ENCODE measurements at regions not wholly inside any gene's neighbourhood (a gene's known extent, or its start where the extent isn't known, plus 50 kb on each side); places are given as distances from the start of the nearest gene placed in this dataset.
"Not testable (repeated sequence)": the region's sequence is repeated elsewhere in the genome, so short reads cannot be mapped to it uniquely, and the experiment has no call there.

DNA sequence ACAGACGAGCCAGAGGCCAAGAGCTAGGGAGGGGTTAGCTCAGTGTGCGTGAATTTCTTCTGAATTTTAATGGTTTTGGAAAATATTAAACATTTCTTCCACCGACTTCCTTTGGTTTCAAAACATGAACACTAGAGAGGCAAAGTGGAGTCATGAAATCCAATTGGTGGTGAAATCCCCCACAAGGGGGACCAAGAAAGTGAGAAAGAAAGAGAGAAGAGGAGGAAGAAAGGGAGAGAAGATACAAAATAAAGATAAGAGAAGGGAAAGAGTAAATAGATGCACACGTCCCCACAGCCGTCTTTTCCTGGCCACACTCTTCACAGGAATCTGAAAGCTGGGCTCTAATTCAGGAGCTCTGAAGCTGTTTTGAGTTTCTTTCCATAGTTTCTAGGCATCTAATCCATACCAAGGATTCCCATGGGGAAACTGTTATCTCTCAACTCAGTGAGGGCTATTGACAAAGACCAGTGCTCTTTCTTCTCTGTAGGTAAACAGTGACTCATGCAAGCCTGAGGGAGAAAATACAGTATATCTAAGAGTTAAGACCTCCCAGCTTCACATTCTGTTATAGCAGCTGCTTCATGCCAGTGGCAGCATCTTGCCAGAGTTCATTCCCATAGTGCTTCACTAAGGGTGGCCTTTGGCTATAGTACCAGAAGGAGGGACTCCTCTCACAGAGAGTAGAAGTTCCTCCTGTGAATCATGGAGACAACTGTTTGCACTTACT is 115.8 kb upstream of the LIFR start:
- H3K27ac ChIP-seq (ENCODE audit: low read depth in 2 of 2, low read length in 1 of 2) = no peak overlapping the region
- WGBS, 2 donors = 73% methylated on average over 5 of the region's 5 CpGs
- H3K4me3 ChIP-seq (ENCODE audit: low read depth in 1 of 2, low read length in 2 of 2) = no peak overlapping the region
- H3K36me3 ChIP-seq (ENCODE audit: control insufficient read depth in 2 of 2, insufficient read depth in 2 of 2, low read length in 1 of 2) = no peaks in the 10 kb centered on the region
- no peaks in the 10 kb centered on the region for H3K9me3 ChIP-seq (ENCODE audit: control insufficient read depth in 2 of 2, insufficient read depth in 1 of 2, low read depth in 1 of 2, low read length in 1 of 2)
- H3K27me3 ChIP-seq (ENCODE audit: control insufficient read depth in 1 of 2, insufficient read depth in 2 of 2, low read length in 2 of 2) = no peaks in the 10 kb centered on the region
- H3K4me1 ChIP-seq (ENCODE audit: control insufficient read depth in 2 of 2, insufficient read depth in 2 of 2, low read length in 1 of 2) = no peaks in the 10 kb centered on the region

DNA sequence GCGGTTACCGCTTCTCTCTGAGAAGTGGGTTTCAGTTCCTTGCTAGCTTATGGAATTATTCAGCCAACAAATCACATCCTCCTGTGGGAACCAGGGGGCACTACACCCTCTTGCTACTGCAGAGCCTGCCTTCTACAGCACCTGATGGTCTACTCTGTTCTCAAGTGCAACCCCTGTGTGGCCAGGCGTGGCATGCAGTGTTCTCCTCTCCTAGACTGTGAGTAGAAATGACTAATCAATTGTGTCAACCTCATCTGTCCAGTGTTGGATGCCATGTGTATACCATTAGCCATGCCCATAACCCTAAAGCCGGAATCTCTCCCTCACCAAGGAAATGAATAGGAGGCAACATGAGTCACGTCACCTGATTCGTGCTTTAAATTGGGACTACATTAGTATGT is 117.2 kb upstream of the LIFR start:
- no peaks in the 10 kb centered on the region for H3K9me3 ChIP-seq (ENCODE audit: control insufficient read depth in 2 of 2, insufficient read depth in 1 of 2, low read depth in 1 of 2, low read length in 1 of 2)
- no peaks in the 10 kb centered on the region for H3K36me3 ChIP-seq (ENCODE audit: control insufficient read depth in 2 of 2, insufficient read depth in 2 of 2, low read length in 1 of 2)
- no peaks in the 10 kb centered on the region for H3K27me3 ChIP-seq (ENCODE audit: control insufficient read depth in 1 of 2, insufficient read depth in 2 of 2, low read length in 2 of 2)
- H3K4me1 ChIP-seq (ENCODE audit: control insufficient read depth in 2 of 2, insufficient read depth in 2 of 2, low read length in 1 of 2) = no peaks in the 10 kb centered on the region
- WGBS, 2 donors = 92 to 97% methylated on average over 6 of the region's 6 CpGs
- H3K4me3 ChIP-seq (ENCODE audit: low read depth in 1 of 2, low read length in 2 of 2) = no peak overlapping the region
- H3K27ac ChIP-seq (ENCODE audit: low read depth in 2 of 2, low read length in 1 of 2) = no peak overlapping the region

DNA sequence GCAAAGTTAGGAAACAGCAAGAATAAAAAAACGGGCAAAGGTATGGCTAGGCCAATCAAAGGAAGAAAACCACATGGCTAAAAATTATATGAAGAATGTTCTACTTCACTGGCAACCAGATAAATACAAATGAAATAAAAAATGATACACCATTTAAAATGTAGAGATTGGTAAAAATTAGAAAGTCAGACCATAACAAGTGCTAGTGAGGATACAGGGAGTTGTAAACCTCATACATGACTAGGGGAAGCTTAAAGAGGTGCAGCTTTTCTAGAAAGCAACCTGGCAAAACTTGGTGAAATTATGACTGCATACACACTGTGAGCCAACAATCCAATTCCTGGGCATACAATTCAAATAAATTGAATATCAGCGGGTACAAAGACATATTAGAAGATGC is 119.0 kb upstream of the LIFR start:
- H3K4me1 ChIP-seq (ENCODE audit: control insufficient read depth in 2 of 2, insufficient read depth in 2 of 2, low read length in 1 of 2) = no peaks in the 10 kb centered on the region
- H3K27ac ChIP-seq (ENCODE audit: low read depth in 2 of 2, low read length in 1 of 2) = no peak overlapping the region
- WGBS, 2 donors = 78 to 93% methylated on average over 2 of the region's 2 CpGs
- no peaks in the 10 kb centered on the region for H3K36me3 ChIP-seq (ENCODE audit: control insufficient read depth in 2 of 2, insufficient read depth in 2 of 2, low read length in 1 of 2)
- H3K9me3 ChIP-seq (ENCODE audit: control insufficient read depth in 2 of 2, insufficient read depth in 1 of 2, low read depth in 1 of 2, low read length in 1 of 2) = no peaks in the 10 kb centered on the region
- H3K27me3 ChIP-seq (ENCODE audit: control insufficient read depth in 1 of 2, insufficient read depth in 2 of 2, low read length in 2 of 2) = no peaks in the 10 kb centered on the region
- no peak overlapping the region for H3K4me3 ChIP-seq (ENCODE audit: low read depth in 1 of 2, low read length in 2 of 2)

DNA sequence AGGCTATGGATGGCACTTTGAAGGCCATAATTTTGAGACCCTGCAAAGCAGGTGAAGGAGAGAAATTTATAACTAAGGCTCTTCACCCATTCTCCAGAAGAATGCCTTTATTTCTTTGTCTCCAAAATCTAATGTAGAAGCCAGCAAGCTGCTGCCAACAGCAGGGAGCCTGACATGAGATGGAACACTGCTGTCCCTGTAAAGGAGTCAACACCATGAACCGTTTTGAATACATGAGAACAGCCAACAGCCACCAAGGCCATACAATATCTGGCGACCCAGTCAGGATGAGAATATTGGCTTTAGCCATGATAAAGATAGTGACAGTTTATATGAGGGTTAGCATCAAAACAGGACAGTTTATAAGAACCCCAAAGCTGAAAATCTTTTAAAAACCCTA is 121.2 kb upstream of the LIFR start:
- no peaks in the 10 kb centered on the region for H3K27me3 ChIP-seq (ENCODE audit: control insufficient read depth in 1 of 2, insufficient read depth in 2 of 2, low read length in 2 of 2)

DNA sequence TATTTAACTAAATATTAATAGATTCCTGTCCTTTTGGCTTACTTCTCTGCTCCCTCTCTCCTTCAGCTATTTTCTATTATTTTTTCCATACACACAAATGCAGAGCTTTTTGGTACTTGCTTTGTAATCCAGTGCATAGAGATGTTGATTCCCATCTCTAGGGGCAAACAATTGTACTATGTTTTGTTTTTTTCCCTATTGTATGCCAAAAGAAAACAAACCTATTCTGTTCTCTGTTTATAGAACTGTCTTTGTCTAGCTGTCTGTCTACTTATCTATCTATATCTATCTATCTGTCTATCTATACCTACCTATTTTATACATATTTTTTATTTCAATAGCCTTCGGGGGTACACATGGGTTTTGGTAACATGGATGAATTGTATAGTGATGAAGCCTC is 121.6 kb upstream of the LIFR start:
- H3K36me3 ChIP-seq (ENCODE audit: control insufficient read depth in 2 of 2, insufficient read depth in 2 of 2, low read length in 1 of 2) = no peaks in the 10 kb centered on the region
- H3K27me3 ChIP-seq (ENCODE audit: control insufficient read depth in 1 of 2, insufficient read depth in 2 of 2, low read length in 2 of 2) = no peaks in the 10 kb centered on the region
- 91 to 92% methylated on average over 1 of the region's 1 CpG for WGBS, 2 donors
- H3K9me3 ChIP-seq (ENCODE audit: control insufficient read depth in 2 of 2, insufficient read depth in 1 of 2, low read depth in 1 of 2, low read length in 1 of 2) = no peaks in the 10 kb centered on the region
- no peaks in the 10 kb centered on the region for H3K4me1 ChIP-seq (ENCODE audit: control insufficient read depth in 2 of 2, insufficient read depth in 2 of 2, low read length in 1 of 2)
- no peak overlapping the region for H3K27ac ChIP-seq (ENCODE audit: low read depth in 2 of 2, low read length in 1 of 2)
- H3K4me3 ChIP-seq (ENCODE audit: low read depth in 1 of 2, low read length in 2 of 2) = no peak overlapping the region

More for the DNA sequence above, 121.2 kb upstream of the LIFR start:
- Histone ChIP-seq H3K36me3 (ENCODE audit: control insufficient read depth in 2 of 2, insufficient read depth in 2 of 2, low read length in 1 of 2) (no peaks in the 10 kb centered on the region), H3K27ac (ENCODE audit: low read depth in 2 of 2, low read length in 1 of 2) (no peak overlapping the region), H3K4me3 (ENCODE audit: low read depth in 1 of 2, low read length in 2 of 2) (no peak overlapping the region), H3K4me1 (ENCODE audit: control insufficient read depth in 2 of 2, insufficient read depth in 2 of 2, low read length in 1 of 2) (no peaks in the 10 kb centered on the region), H3K9me3 (ENCODE audit: control insufficient read depth in 2 of 2, insufficient read depth in 1 of 2, low read depth in 1 of 2, low read length in 1 of 2) (no peaks in the 10 kb centered on the region)
- WGBS, 2 donors = 69 to 76% methylated on average over 2 of the region's 2 CpGs

DNA sequence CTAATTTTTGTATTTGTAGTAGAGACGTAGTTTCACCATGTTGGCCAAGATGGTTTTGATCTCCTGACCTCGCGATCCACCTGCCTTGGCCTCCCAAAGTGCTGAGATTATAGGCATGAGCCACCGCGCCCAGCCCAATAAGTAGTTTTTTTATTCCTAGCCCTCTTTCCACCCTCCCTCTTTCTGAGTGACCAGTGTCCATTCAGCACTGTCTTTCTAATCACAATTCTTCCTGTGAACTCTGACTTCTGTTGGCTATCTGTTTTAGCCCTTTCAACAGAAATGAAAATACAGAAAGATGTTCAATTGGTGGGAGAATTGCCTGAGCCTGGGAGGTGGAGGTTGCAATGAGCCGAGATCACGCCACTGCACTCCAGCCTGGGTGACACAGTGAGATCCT is 122.3 kb upstream of the LIFR start:
- H3K9me3 ChIP-seq (ENCODE audit: control insufficient read depth in 2 of 2, insufficient read depth in 1 of 2, low read depth in 1 of 2, low read length in 1 of 2); H3K4me1 ChIP-seq (ENCODE audit: control insufficient read depth in 2 of 2, insufficient read depth in 2 of 2, low read length in 1 of 2); H3K27ac ChIP-seq (ENCODE audit: low read depth in 2 of 2, low read length in 1 of 2); H3K4me3 ChIP-seq (ENCODE audit: low read depth in 1 of 2, low read length in 2 of 2); H3K27me3 ChIP-seq (ENCODE audit: control insufficient read depth in 1 of 2, insufficient read depth in 2 of 2, low read length in 2 of 2); H3K36me3 ChIP-seq (ENCODE audit: control insufficient read depth in 2 of 2, insufficient read depth in 2 of 2, low read length in 1 of 2): not testable (repeated sequence)
- 86 to 94% methylated on average over 7 of the region's 7 CpGs for WGBS, 2 donors

DNA sequence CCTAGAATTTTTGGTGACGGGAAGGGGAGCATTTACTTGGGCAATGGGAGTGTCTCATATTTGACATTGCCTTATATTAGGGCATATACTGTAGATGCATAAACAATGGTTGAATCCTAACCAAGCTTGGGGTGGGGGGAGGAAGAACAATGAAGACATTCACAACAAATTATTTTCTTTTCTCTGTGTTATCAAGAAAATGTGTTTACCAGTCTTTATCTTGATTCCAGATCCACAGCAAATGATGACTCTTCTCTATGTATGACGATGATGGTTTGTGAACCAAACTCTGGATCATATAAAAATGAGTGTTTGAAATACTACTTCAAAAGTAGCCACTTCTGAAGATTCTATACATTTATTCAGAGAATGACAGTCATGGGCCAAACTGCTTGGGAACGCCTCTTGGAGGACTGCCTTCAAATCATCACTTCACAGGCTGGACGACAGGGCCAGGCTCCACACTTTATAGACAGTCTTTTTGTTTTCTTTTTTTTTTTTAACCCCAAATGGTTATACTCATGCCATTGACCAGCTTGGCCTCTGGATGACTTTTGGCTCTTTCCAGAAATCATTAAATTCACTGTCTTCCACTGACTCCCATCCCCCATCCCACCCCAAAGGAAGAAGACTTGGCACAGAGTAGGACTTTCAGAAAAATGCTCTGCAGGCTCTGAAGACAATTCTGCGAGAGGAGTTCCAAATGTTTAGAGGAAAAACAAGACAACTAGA is 123.8 kb upstream of the LIFR start:
- no peaks in the 10 kb centered on the region for H3K36me3 ChIP-seq (ENCODE audit: control insufficient read depth in 2 of 2, insufficient read depth in 2 of 2, low read length in 1 of 2)
- H3K4me1 ChIP-seq (ENCODE audit: control insufficient read depth in 2 of 2, insufficient read depth in 2 of 2, low read length in 1 of 2) = no peaks in the 10 kb centered on the region
- H3K27me3 ChIP-seq (ENCODE audit: control insufficient read depth in 1 of 2, insufficient read depth in 2 of 2, low read length in 2 of 2) = no peaks in the 10 kb centered on the region
- no peak overlapping the region for H3K27ac ChIP-seq (ENCODE audit: low read depth in 2 of 2, low read length in 1 of 2)
- no peaks in the 10 kb centered on the region for H3K9me3 ChIP-seq (ENCODE audit: control insufficient read depth in 2 of 2, insufficient read depth in 1 of 2, low read depth in 1 of 2, low read length in 1 of 2)
- 80 to 83% methylated on average over 5 of the region's 5 CpGs for WGBS, 2 donors
- H3K4me3 ChIP-seq (ENCODE audit: low read depth in 1 of 2, low read length in 2 of 2) = no peak overlapping the region

DNA sequence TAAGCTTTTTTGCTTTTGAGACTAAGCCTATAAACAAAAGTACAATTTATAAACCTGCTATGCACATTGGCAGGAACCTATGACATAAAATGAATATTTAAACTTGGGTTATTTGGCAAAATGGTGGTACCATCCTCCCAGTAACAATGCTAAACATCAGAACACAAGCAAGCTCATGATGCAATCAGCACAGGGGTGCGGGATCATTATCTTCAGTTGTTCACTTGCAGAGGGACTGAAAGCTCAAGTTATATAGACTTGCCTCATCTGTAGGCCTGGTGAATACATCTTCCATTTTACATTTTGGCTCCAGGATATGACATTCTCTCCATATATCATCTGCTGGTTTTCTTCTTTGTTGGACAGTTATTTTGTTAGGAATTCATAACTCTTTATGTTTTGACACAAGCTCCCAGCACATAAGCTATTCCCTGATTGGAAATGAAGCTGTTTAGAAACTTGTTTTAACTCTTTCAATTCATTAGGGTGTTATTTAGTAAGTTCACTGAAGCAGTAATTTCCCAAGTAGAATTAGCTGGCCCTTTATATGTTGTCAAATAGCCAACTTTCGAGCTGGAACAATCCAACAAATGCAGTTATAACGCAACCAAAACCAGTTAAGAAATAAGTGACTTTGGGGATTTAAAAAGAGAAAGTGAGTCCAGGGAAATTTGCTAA is 124.7 kb upstream of the LIFR start:
- H3K4me1 ChIP-seq (ENCODE audit: control insufficient read depth in 2 of 2, insufficient read depth in 2 of 2, low read length in 1 of 2) = no peaks in the 10 kb centered on the region
- WGBS, 2 donors = 72 to 76% methylated on average over 3 of the region's 3 CpGs
- no peak overlapping the region for H3K4me3 ChIP-seq (ENCODE audit: low read depth in 1 of 2, low read length in 2 of 2)
- no peaks in the 10 kb centered on the region for H3K36me3 ChIP-seq (ENCODE audit: control insufficient read depth in 2 of 2, insufficient read depth in 2 of 2, low read length in 1 of 2)
- no peaks in the 10 kb centered on the region for H3K9me3 ChIP-seq (ENCODE audit: control insufficient read depth in 2 of 2, insufficient read depth in 1 of 2, low read depth in 1 of 2, low read length in 1 of 2)
- no peak overlapping the region for H3K27ac ChIP-seq (ENCODE audit: low read depth in 2 of 2, low read length in 1 of 2)
- H3K27me3 ChIP-seq (ENCODE audit: control insufficient read depth in 1 of 2, insufficient read depth in 2 of 2, low read length in 2 of 2) = no peaks in the 10 kb centered on the region

DNA sequence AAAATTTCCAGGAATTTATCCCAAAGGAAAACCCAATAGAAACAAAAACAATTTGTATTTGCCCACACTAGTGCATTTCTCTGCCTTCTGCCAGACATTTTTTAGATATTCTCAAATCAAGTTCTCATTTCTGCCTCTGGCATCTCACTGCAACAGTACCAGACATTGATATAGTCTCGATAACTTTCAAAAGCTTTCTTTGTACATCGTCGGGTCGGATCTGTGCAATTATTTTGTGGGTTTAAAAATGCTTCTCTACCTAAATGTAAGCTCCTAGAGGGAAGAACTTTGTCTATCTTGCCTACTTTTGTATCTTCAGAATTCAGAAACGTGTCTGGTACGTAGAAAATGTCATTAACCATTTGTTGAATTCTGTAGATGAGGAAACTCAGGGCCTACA is 125.5 kb upstream of the LIFR start:
- no peak overlapping the region for H3K27ac ChIP-seq (ENCODE audit: low read depth in 2 of 2, low read length in 1 of 2)
- no peak overlapping the region for H3K4me3 ChIP-seq (ENCODE audit: low read depth in 1 of 2, low read length in 2 of 2)
- H3K27me3 ChIP-seq (ENCODE audit: control insufficient read depth in 1 of 2, insufficient read depth in 2 of 2, low read length in 2 of 2) = no peaks in the 10 kb centered on the region
- H3K9me3 ChIP-seq (ENCODE audit: control insufficient read depth in 2 of 2, insufficient read depth in 1 of 2, low read depth in 1 of 2, low read length in 1 of 2) = no peaks in the 10 kb centered on the region
- H3K36me3 ChIP-seq (ENCODE audit: control insufficient read depth in 2 of 2, insufficient read depth in 2 of 2, low read length in 1 of 2) = no peaks in the 10 kb centered on the region
- H3K4me1 ChIP-seq (ENCODE audit: control insufficient read depth in 2 of 2, insufficient read depth in 2 of 2, low read length in 1 of 2) = no peaks in the 10 kb centered on the region
- 68 to 81% methylated on average over 6 of the region's 6 CpGs for WGBS, 2 donors

Measured in esophagus (tissue), 2 donors.